Stomach (tissue), 4 donors: ENCODE measurements at regions not wholly inside any gene's neighbourhood (a gene's known extent, or its start where the extent isn't known, plus 50 kb on each side); places are given as distances from the start of the nearest gene placed in this dataset.

ENCODE experiments used
- CTCF ChIP-seq, 7 experiments: fragments of 450-650 bp in 4 of 7; fragments of 200-600 bp in 3 of 7; sonication (generic) in 3 of 7; IDR thresholded peaks; one replicate each; pipeline ENCODE4 v1.5.1; 2016 to 2019; ENCODE audit warnings: antibody characterized with exemption in 7 of 7, control low read depth in 2 of 7, mild to moderate bottlenecking in 1 of 7
- EP300 ChIP-seq: sonication (generic); formaldehyde crosslinking; IDR thresholded peaks from one replicate; pipeline ENCODE4 v1.6.1; 2017; ENCODE audit warnings: antibody characterized with exemption
- POLR2A ChIP-seq, 4 donors: fragments of 450-650 bp; IDR thresholded peaks; one replicate each; pipeline ENCODE4 v1.6.1; 2016; ENCODE audit warnings: antibody characterized with exemption in 4 of 4, control low read depth in 2 of 4, mild to moderate bottlenecking in 1 of 4, moderate library complexity in 1 of 4
- POLR2AphosphoS5 ChIP-seq, 3 donors: sonication (generic); formaldehyde crosslinking; IDR thresholded peaks; one replicate each; pipeline ENCODE4 v1.6.1; 2016; ENCODE audit warnings: antibody characterized with exemption in 3 of 3

- TF ChIP-seq POLR2AphosphoS5 (IDR thresholded peaks at IDR 0.05) (no peak), CTCF (IDR thresholded peaks at IDR 0.05) (no peak), EP300 (no peak), POLR2A (IDR thresholded peaks at IDR 0.05) (no peak)
These were observed 81.7 kb downstream of the IRX5 start for GRCh38 chr16:55012362-55012761.
